Right lobe of liver (tissue), 4 donors: ENCODE measurements at regions not wholly inside any gene's neighbourhood (a gene's known extent, or its start where the extent isn't known, plus 50 kb on each side); places are given as distances from the start of the nearest gene placed in this dataset.

Source experiments
- CTCF ChIP-seq, 4 donors: fragments of 200-600 bp in 3 of 4; fragments of 450-650 bp in 1 of 4; IDR thresholded peaks; one replicate each; pipeline versions ENCODE4 v1.5.1 to v1.8.0; 2016 to 2022; ENCODE audit warnings: antibody characterized with exemption in 4 of 4, mild to moderate bottlenecking in 2 of 4
- POLR2A ChIP-seq: fragments of 450-650 bp; IDR thresholded peaks from one replicate; pipeline ENCODE4 v1.6.1; 2017; ENCODE audit warnings: antibody characterized with exemption, mild to moderate bottlenecking
- donor health status: DM: no; HTN: no; CAD: no.
- donor health status: DM: no; HTN: no; CAD: no.
- donor health status: DM: no; HTN: yes; CAD: no.

GRCh38 chr16:64375391-64375980, 746.4 kb downstream of the CDH11 start:
- TF ChIP-seq CTCF (IDR thresholded peaks at IDR 0.05) (no peak), POLR2A (no peak)
